22Rv1 (cell line): ENCODE measurements at regions not wholly inside any gene's neighbourhood (a gene's known extent, or its start where the extent isn't known, plus 50 kb on each side); places are given as distances from the start of the nearest gene placed in this dataset.

Experiments used
- ZFX ChIP-seq: fragments of 450-650 bp; IDR thresholded peaks from 2 replicates; pipeline ENCODE4 v1.6.1; 2017; ENCODE audit warnings: antibody characterized with exemption, borderline replicate concordance
- TF ChIP-seq, protein P1 (sequence below): fragments of 450-650 bp; IDR thresholded peaks from 2 replicates; pipeline ENCODE4 v1.5.1; 2017; ENCODE audit warnings: mild to moderate bottlenecking

DNA sequence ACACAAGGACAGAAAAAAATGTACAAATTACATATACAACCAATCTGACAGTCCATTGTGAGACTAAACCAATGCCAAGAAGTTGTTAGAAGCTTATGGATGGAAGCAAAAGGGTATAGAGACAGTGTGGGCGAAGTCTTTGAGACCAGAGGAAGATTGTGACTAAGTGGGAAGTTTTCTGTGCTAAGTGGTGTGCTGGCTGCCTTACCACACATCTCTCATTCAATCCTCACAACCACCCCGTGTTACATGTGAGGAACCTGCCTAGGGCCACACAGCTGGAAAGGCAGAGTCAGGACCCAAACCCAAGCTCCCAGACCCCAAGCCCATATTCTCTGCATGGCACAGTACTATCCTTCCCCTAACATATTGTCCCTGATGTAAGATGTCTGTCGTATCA lies 53.5 kb upstream of the DUSP10 start:
- TF ChIP-seq, protein P1, sequence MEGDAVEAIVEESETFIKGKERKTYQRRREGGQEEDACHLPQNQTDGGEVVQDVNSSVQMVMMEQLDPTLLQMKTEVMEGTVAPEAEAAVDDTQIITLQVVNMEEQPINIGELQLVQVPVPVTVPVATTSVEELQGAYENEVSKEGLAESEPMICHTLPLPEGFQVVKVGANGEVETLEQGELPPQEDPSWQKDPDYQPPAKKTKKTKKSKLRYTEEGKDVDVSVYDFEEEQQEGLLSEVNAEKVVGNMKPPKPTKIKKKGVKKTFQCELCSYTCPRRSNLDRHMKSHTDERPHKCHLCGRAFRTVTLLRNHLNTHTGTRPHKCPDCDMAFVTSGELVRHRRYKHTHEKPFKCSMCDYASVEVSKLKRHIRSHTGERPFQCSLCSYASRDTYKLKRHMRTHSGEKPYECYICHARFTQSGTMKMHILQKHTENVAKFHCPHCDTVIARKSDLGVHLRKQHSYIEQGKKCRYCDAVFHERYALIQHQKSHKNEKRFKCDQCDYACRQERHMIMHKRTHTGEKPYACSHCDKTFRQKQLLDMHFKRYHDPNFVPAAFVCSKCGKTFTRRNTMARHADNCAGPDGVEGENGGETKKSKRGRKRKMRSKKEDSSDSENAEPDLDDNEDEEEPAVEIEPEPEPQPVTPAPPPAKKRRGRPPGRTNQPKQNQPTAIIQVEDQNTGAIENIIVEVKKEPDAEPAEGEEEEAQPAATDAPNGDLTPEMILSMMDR, result no peak
- TF ChIP-seq ZFX, result no peak
